Liver (tissue), 7 donors: ENCODE measurements at regions not wholly inside any gene's neighbourhood (a gene's known extent, or its start where the extent isn't known, plus 50 kb on each side); places are given as distances from the start of the nearest gene placed in this dataset.

Experiments
- DNase-seq: peaks from one replicate; pipeline ENCODE4 v3.0.0-alpha.2; 2017; ENCODE audit warnings: low spot score
- H3K27ac ChIP-seq, 2 donors: one replicate each; pipeline ENCODE4 v1.7.0; 2013; ENCODE audit warnings: inconsistent platforms in 2 of 2, low read length in 2 of 2, control low read depth in 1 of 2, low read depth in 1 of 2, mild to moderate bottlenecking in 1 of 2
- H3K27me3 ChIP-seq, 4 donors: one replicate each; pipeline versions ENCODE4 v1.6.1 to v1.7.0; 2013; ENCODE audit warnings: low read length in 3 of 4, inconsistent platforms in 1 of 4, mild to moderate bottlenecking in 1 of 4, moderate library complexity in 1 of 4; ENCODE audit not compliant: control insufficient read depth in 4 of 4, insufficient read depth in 4 of 4
- H3K36me3 ChIP-seq, 4 donors: one replicate each; pipeline versions ENCODE4 v1.6.1 to v1.7.0; 2013; ENCODE audit warnings: low read length in 3 of 4, mild to moderate bottlenecking in 3 of 4, low read depth in 1 of 4, moderate library complexity in 1 of 4; ENCODE audit not compliant: control insufficient read depth in 4 of 4, insufficient read depth in 3 of 4
- H3K4me1 ChIP-seq, 4 donors: one replicate each; pipeline versions ENCODE4 v1.6.1 to v1.7.0; 2013; ENCODE audit warnings: low read length in 3 of 4, mild to moderate bottlenecking in 3 of 4, moderate library complexity in 1 of 4; ENCODE audit not compliant: control insufficient read depth in 4 of 4, insufficient read depth in 4 of 4
- H3K4me3 ChIP-seq, 3 donors: one replicate each; pipeline versions ENCODE4 v1.6.1 to v1.7.0; 2013; ENCODE audit warnings: low read length in 3 of 3, control low read depth in 1 of 3, low read depth in 1 of 3, mild to moderate bottlenecking in 1 of 3
- H3K9ac ChIP-seq, 2 donors: one replicate each; pipeline ENCODE4 v1.7.0; 2013; ENCODE audit warnings: low read length in 2 of 2, mild to moderate bottlenecking in 2 of 2, moderate library complexity in 2 of 2, control low read depth in 1 of 2, low read depth in 1 of 2
- H3K9me3 ChIP-seq, 4 donors: one replicate each; pipeline versions ENCODE4 v1.6.1 to v1.7.0; 2013; ENCODE audit warnings: low read length in 3 of 4; ENCODE audit not compliant: control insufficient read depth in 4 of 4
- FOXA1 ChIP-seq: IDR thresholded peaks from 2 replicates; pipeline ENCODE4 v1.6.1; 2016; ENCODE audit warnings: antibody characterized with exemption
- GABPA ChIP-seq, 2 donors: IDR thresholded peaks in 1 of 2; conservative IDR thresholded peaks in 1 of 2; 2 replicates each; pipeline ENCODE4 v1.6.1; 2016; ENCODE audit warnings: antibody characterized with exemption in 2 of 2, mild to moderate bottlenecking in 1 of 2, moderate library complexity in 1 of 2
- HNF4G ChIP-seq: IDR thresholded peaks from 2 replicates; pipeline ENCODE4 v1.6.1; 2016; ENCODE audit warnings: antibody characterized with exemption
- NR2F2 ChIP-seq: IDR thresholded peaks from 2 replicates; pipeline ENCODE4 v1.6.1; 2016; ENCODE audit warnings: antibody characterized with exemption
- SP1 ChIP-seq: IDR thresholded peaks from 2 replicates; pipeline ENCODE4 v1.6.1; 2018; ENCODE audit warnings: antibody characterized with exemption, mild to moderate bottlenecking
- TAF1 ChIP-seq: conservative IDR thresholded peaks from 2 replicates; pipeline ENCODE4 v1.6.1; 2016; ENCODE audit warnings: antibody characterized with exemption, mild to moderate bottlenecking
- YY1 ChIP-seq: IDR thresholded peaks from 2 replicates; pipeline ENCODE4 v1.6.1; 2016; ENCODE audit warnings: antibody characterized with exemption, mild to moderate bottlenecking
- WGBS: extraction: QIAGEN DNeasy Blood & Tissue Kit; methylation state at CpG from one replicate; pipeline ENCODE4 v1.1.7; 2013; 5-methylcytosine and 5-hydroxymethylcytosine counted together
- TF ChIP-seq, protein P1 (sequence below): IDR thresholded peaks from 2 replicates; pipeline ENCODE4 v1.6.1; 2016; ENCODE audit warnings: antibody characterized with exemption
- TF ChIP-seq, protein P2 (sequence below): IDR thresholded peaks from 2 replicates; pipeline ENCODE4 v1.6.1; 2016; ENCODE audit warnings: antibody characterized with exemption, mild to moderate bottlenecking
- donor health status: healthy.
- donor health status: healthy.
- donor health status: healthy.
- donor health status: healthy.

GRCh38 chr5:74081126-74081525 lies 455.1 kb downstream of the ARHGEF28 start:
- Histone ChIP-seq H3K36me3 (no peaks in the 10 kb centered on the region), H3K27ac (no peak overlapping the region), H3K4me1 (no peaks in the 10 kb centered on the region), H3K27me3 (no peaks in the 10 kb centered on the region), H3K4me3 (no peak overlapping the region), H3K9ac (no peak overlapping the region), H3K9me3 (no peaks in the 10 kb centered on the region)
- TF ChIP-seq NR2F2 (no peak), HNF4G (no peak)
- 91% methylated on average over 5 of the region's 5 CpGs for WGBS
- DNase-seq, result no peak

DNA sequence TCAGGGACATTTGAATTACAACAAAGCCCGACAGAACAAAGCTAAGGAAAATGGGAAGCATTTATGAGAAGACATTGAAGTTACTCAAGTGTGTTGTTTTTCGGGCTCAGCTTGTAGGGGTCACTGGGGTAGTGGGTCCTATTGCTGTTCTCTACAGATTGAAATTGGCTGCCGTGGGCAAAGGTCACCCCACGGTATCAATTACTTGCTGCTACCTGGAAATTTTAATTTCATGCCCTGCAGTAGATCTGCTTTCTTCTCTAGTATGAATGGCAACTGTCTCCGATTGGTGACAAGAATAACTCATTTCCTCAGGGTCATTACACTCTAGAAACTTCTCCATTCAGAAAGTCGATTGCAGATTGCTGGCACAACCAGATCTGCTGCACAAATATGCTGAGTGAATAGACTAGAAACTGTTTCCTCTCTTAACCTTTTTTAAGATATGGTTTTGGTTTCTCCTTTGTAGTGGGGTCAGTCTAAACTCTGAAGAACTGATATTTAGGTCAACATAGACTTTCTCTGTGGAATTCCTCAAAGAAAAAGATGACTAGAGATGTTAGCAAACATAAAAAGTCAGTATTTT lies 454.1 kb downstream of the ARHGEF28 start:
- no peak for DNase-seq
- no peaks in the 10 kb centered on the region for H3K27me3 ChIP-seq
- H3K27ac ChIP-seq, result no peak overlapping the region
- no peaks in the 10 kb centered on the region for H3K9me3 ChIP-seq
- WGBS, result 79% methylated on average over 6 of the region's 6 CpGs
- H3K4me1 ChIP-seq, result no peaks in the 10 kb centered on the region
- no peak overlapping the region for H3K9ac ChIP-seq
- H3K36me3 ChIP-seq, result no peaks in the 10 kb centered on the region
- TF ChIP-seq, protein P1, sequence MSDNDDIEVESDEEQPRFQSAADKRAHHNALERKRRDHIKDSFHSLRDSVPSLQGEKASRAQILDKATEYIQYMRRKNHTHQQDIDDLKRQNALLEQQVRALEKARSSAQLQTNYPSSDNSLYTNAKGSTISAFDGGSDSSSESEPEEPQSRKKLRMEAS, result no peak
- TF ChIP-seq, protein P2, sequence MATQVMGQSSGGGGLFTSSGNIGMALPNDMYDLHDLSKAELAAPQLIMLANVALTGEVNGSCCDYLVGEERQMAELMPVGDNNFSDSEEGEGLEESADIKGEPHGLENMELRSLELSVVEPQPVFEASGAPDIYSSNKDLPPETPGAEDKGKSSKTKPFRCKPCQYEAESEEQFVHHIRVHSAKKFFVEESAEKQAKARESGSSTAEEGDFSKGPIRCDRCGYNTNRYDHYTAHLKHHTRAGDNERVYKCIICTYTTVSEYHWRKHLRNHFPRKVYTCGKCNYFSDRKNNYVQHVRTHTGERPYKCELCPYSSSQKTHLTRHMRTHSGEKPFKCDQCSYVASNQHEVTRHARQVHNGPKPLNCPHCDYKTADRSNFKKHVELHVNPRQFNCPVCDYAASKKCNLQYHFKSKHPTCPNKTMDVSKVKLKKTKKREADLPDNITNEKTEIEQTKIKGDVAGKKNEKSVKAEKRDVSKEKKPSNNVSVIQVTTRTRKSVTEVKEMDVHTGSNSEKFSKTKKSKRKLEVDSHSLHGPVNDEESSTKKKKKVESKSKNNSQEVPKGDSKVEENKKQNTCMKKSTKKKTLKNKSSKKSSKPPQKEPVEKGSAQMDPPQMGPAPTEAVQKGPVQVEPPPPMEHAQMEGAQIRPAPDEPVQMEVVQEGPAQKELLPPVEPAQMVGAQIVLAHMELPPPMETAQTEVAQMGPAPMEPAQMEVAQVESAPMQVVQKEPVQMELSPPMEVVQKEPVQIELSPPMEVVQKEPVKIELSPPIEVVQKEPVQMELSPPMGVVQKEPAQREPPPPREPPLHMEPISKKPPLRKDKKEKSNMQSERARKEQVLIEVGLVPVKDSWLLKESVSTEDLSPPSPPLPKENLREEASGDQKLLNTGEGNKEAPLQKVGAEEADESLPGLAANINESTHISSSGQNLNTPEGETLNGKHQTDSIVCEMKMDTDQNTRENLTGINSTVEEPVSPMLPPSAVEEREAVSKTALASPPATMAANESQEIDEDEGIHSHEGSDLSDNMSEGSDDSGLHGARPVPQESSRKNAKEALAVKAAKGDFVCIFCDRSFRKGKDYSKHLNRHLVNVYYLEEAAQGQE, result no peak
- TF ChIP-seq SP1, result no peak
- no peak for TF ChIP-seq HNF4G
- no peak for TF ChIP-seq GABPA (IDR thresholded peaks at IDR 0.05 in 1 of 2, conservative IDR thresholded peaks at IDR 0.05 in 1 of 2)
- H3K4me3 ChIP-seq, result no peak overlapping the region

DNA sequence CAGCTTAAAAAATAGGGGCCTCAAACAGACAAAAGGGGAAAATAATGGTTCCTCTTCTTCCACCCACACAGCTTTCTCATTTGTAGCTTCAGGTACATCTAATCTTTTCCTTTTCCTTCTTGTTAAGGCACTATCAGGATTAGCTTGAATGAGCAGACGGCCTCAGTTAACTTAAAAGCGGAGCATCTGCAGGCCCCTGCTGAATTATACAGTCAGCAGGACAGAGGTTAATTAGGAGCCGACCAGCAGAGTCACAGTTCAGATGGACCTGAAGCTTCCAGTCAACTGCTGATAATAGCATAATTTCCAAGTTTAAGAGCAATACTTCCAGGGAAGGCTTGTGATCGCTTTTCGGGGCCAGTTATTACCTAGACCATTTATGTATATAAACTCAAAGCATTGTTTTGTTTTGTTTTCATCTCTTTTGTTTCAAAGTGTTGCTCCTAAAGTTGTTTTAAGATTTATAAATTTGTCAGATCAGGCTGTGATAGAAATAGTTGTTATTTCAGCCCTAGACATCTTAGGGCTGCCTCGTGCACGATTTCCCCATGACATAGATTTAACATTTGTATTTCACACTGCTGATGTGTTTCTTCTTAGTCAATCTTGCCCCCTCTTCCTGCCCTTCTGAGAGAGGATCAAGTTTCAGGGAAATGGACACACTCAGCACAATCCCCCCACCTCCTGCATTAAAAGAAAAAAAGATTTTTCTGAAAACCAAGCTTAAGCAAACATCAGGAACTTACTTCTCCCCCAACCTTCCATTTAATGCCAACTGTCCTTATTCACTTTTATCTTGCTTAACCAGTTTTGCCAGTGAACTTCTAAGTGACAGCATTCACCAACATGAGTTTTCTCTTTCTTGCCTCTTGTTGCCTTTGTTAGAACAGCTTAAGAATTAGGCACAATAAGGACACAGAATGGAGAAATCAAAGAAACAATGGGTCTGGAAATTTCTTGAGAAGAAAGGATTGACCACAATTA lies 449.8 kb downstream of the ARHGEF28 start:
- Histone ChIP-seq H3K4me1 (no peaks in the 10 kb centered on the region), H3K9ac (no peak overlapping the region), H3K27ac (no peak overlapping the region), H3K27me3 (no peaks in the 10 kb centered on the region), H3K9me3 (no peaks in the 10 kb centered on the region), H3K36me3 (no peaks in the 10 kb centered on the region), H3K4me3 (no peak overlapping the region)
- WGBS, result 79% methylated on average over 7 of the region's 7 CpGs
- no peak for TF ChIP-seq YY1
- no peak for TF ChIP-seq TAF1
- TF ChIP-seq FOXA1, result no peak
- no peak for TF ChIP-seq NR2F2
- DNase-seq, result no peak
